ENCODE measurements at regions not wholly inside any gene's neighbourhood (a gene's known extent, or its start where the extent isn't known, plus 50 kb on each side); places are given as distances from the start of the nearest gene placed in this dataset.

DNA sequence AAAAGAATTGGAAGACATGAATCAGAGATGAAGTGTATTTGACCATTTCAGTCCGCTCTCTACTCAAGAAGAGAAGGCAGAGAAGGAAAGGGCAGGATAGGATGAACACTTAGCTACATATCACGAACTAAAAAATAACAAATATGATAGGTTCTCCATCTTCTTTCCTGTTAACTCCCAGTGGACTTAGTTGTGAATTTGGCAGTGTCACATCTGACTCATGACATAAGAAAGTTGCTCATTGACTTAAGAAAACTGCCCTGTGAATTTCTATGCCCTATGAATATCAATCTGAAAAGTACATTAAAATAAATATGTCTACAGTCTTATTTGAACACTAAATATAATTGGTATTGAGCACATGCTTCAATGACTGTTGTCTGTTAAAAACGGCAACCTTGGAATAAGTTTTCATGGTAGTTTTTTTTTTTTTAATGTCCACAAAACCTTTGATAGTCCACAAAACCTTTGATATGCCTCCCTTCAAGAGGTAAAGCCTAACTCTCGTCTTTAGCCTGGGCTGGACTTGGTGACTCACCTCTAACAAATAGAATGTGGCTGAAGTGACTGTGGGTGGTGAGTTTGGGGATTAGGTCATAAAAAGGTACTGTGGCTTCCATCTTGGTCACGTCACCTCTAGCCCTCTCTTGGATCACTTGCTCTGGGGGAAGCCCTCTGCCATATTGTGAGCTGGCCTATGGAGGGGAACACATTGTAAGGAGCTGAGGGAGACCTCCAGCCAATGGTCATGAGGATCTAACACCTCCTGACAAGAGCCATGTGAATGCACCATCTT is 184.7 kb upstream of the S100G start:
- Mint-ChIP-seq H3K4me1 (ENCODE audit: unreplicated experiment) (peaks cover 10% of the 10 kb centered on the region), H3K27me3 (ENCODE audit: unreplicated experiment) (no peaks in the 10 kb centered on the region), H3K4me3 (ENCODE audit: unreplicated experiment) (no peak overlapping the region), H3K9me3 (ENCODE audit: unreplicated experiment) (no peaks in the 10 kb centered on the region), H3K27ac (ENCODE audit: unreplicated experiment) (no peak overlapping the region), H3K36me3 (ENCODE audit: unreplicated experiment) (no peaks in the 10 kb centered on the region)
- TF ChIP-seq, protein P1, sequence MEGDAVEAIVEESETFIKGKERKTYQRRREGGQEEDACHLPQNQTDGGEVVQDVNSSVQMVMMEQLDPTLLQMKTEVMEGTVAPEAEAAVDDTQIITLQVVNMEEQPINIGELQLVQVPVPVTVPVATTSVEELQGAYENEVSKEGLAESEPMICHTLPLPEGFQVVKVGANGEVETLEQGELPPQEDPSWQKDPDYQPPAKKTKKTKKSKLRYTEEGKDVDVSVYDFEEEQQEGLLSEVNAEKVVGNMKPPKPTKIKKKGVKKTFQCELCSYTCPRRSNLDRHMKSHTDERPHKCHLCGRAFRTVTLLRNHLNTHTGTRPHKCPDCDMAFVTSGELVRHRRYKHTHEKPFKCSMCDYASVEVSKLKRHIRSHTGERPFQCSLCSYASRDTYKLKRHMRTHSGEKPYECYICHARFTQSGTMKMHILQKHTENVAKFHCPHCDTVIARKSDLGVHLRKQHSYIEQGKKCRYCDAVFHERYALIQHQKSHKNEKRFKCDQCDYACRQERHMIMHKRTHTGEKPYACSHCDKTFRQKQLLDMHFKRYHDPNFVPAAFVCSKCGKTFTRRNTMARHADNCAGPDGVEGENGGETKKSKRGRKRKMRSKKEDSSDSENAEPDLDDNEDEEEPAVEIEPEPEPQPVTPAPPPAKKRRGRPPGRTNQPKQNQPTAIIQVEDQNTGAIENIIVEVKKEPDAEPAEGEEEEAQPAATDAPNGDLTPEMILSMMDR (IDR thresholded peaks at IDR 0.05) = no peak
- DNase-seq (ENCODE audit: extremely low spot score, unreplicated experiment) = no peak

DNA sequence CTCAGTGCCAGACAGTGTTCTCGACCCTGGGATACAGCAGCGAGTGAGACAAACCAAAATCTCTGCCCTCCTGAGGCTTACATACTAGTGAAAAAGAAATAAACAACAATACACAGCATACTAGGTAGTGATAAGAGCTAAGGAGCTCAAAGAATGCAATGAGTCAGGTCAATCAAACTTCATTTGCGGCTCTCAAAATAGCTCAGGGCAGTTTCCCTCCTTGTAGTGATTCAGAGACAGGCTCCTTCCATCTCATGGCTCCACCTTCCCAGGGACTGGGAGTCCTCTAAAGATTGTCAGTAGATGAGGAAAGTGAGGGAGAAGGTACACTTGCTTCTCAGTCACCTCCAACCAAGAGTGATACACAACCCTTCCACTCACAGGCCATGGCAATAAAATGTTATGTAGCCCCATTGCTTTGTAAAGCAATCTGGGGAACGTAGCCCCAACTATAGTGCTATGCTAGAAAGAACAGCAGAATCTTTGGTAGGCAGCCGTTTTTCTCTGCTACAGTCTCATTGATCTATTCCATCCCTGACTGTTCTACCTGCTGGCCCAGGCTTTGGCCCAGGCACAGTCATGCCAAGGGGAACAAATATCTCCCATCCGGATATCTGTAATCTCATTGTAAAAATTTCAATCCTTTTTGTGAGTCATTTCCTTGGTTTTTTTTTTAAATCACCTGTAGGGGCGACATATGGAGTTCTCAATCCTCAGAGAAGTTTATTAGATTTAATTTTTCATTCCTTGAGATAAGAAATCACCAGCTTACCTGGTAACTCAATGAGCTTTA is 183.1 kb upstream of the S100G start:
- Mint-ChIP-seq H3K4me3 (ENCODE audit: unreplicated experiment) (no peak overlapping the region), H3K4me1 (ENCODE audit: unreplicated experiment) (peaks cover 10% of the 10 kb centered on the region), H3K27me3 (ENCODE audit: unreplicated experiment) (no peaks in the 10 kb centered on the region), H3K9me3 (ENCODE audit: unreplicated experiment) (no peaks in the 10 kb centered on the region), H3K36me3 (ENCODE audit: unreplicated experiment) (no peaks in the 10 kb centered on the region), H3K27ac (ENCODE audit: unreplicated experiment) (no peak overlapping the region)
- no peak for DNase-seq (ENCODE audit: extremely low spot score, unreplicated experiment)
- TF ChIP-seq, protein P1 (IDR thresholded peaks at IDR 0.05) = no peak

DNA sequence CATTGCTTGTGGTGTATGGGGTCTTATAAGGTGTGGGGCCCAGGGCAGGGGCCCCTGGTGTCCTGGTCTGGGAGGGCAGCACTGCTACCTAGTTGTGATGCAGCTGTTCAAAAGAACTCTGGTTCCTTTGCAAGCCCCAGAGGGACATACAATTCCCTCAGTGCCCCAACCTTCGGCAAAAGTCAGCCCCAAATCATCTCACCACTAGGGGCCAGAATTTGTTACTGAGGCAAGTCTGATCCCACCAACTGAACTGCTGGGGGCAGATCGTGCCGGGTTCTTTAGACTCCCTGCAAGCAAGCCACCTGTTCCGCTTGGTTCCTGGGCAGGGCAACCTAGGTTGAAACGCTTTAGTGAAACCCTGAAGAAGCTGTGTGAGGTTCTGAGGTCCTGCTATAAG is 180.1 kb upstream of the S100G start:
- DNase-seq (ENCODE audit: extremely low spot score, unreplicated experiment) = no peak
- Mint-ChIP-seq H3K27me3 (ENCODE audit: unreplicated experiment) (no peaks in the 10 kb centered on the region), H3K27ac (ENCODE audit: unreplicated experiment) (no peak overlapping the region), H3K4me1 (ENCODE audit: unreplicated experiment) (peaks cover 10% of the 10 kb centered on the region), H3K4me3 (ENCODE audit: unreplicated experiment) (no peak overlapping the region), H3K36me3 (ENCODE audit: unreplicated experiment) (no peaks in the 10 kb centered on the region), H3K9me3 (ENCODE audit: unreplicated experiment) (peaks cover 2% of the 10 kb centered on the region)
- TF ChIP-seq, protein P1 (IDR thresholded peaks at IDR 0.05) = no peak

DNA sequence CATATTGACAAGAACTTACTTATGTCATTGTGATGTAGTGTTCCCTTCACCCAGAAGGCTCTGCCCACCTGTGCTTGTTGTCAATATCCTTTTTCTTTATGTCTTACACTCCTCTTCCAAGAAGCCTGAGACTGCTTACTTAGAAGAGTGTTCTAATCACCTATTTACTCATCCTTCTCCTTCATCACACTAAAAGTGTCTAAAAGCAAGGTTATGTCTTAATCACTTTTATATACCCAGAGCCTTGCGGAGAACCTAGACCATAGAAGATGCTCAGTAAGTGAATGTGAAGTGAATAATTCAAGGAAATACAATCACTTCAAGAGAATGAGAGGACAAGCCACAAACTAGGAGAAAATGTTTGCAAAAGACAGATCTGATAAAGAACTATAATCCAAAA is 177.6 kb upstream of the S100G start:
- Mint-ChIP-seq H3K4me1 (ENCODE audit: unreplicated experiment) (no peaks in the 10 kb centered on the region), H3K27me3 (ENCODE audit: unreplicated experiment) (no peaks in the 10 kb centered on the region), H3K36me3 (ENCODE audit: unreplicated experiment) (no peaks in the 10 kb centered on the region), H3K27ac (ENCODE audit: unreplicated experiment) (no peak overlapping the region), H3K9me3 (ENCODE audit: unreplicated experiment) (peaks cover 4% of the 10 kb centered on the region), H3K4me3 (ENCODE audit: unreplicated experiment) (no peak overlapping the region)
- DNase-seq (ENCODE audit: extremely low spot score, unreplicated experiment) = no peak
- TF ChIP-seq, protein P1 (IDR thresholded peaks at IDR 0.05) = no peak

DNA sequence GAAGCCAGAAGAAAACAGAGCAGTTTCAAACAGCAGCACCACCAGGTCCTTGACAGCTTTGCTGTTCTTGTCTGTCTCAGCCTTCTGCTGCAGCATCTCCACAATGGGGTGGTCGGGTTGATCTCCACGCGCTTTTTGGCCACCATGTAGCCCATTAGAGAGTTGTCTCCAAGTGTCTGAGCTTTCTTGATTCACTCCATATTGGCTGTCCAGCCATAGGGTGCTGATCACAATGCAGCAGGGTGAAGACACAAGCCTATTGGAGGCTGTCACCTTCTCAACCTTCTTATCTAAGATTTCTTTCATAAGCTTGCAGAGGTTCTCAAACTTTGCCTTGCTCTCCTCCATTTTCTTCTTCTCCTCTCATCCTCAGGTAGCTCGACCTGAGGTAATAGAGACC is 175.4 kb upstream of the S100G start:
- TF ChIP-seq, protein P1 (IDR thresholded peaks at IDR 0.05) = no peak
- H3K36me3 Mint-ChIP-seq (ENCODE audit: unreplicated experiment) = no peaks in the 10 kb centered on the region
- H3K4me1 Mint-ChIP-seq (ENCODE audit: unreplicated experiment) = peaks cover 8% of the 10 kb centered on the region
- H3K27me3 Mint-ChIP-seq (ENCODE audit: unreplicated experiment) = no peaks in the 10 kb centered on the region
- H3K4me3 Mint-ChIP-seq (ENCODE audit: unreplicated experiment) = no peak overlapping the region
- DNase-seq (ENCODE audit: extremely low spot score, unreplicated experiment) = no peak
- H3K9me3 Mint-ChIP-seq (ENCODE audit: unreplicated experiment) = peaks cover 4% of the 10 kb centered on the region
- H3K27ac Mint-ChIP-seq (ENCODE audit: unreplicated experiment) = no peak overlapping the region

Data from osteocyte (in vitro differentiated cells).